GM12878 (cell line): ENCODE measurements at regions not wholly inside any gene's neighbourhood (a gene's known extent, or its start where the extent isn't known, plus 50 kb on each side); places are given as distances from the start of the nearest gene placed in this dataset.

Experiments
- ATAC-seq: fragments of 200-7000 bp; cut with Tn5 transposase; 3 replicates; pipeline ENCODE4 v1.9.1; 2020; ENCODE audit warnings: mild to moderate bottlenecking, moderate library complexity
- BruUV-seq: library from RNA; stranded (reverse); fragments of 400-500 nt; replicated peaks from 2 replicates; lab custom pipeline; 2021; lab: Mats Ljungman, UMichigan
- CTCF ChIA-PET: fragments of 300-600 bp; sonication (Branson Sonifier 250); formaldehyde crosslinking; extraction: SDS; loops from one replicate; lab custom pipeline; 2021; ENCODE audit warnings: inconsistent platforms; lab: Yijun Ruan, JAX
- POLR2A ChIA-PET: fragments of 350-600 bp; formaldehyde crosslinking; extraction: SDS; loops from one replicate; lab custom pipeline; 2021; ENCODE audit warnings: inconsistent platforms; lab: Charles Lee
- RAD21 ChIA-PET: fragments of 300-600 bp; sonication (Branson Sonifier 250); formaldehyde crosslinking; loops from one replicate; lab custom pipeline; 2023; ENCODE audit warnings: antibody characterized with exemption; ENCODE audit not compliant: unreplicated experiment; lab: Charles Lee
- SMC1A ChIA-PET: fragments of 300-600 bp; sonication (Branson Sonifier 250); formaldehyde crosslinking; loops from one replicate; lab custom pipeline; 2023; ENCODE audit not compliant: unreplicated experiment, uncharacterized antibody; lab: Charles Lee
- DNase-seq: peaks from one replicate; pipeline ENCODE4 v3.0.0-alpha.2; 2011; ENCODE audit warnings: low read depth, low spot score
- FAIRE-seq: peaks from 3 replicates; lab custom pipeline; 2011; peaks lifted over from hg19 to GRCh38; lab: Jason Lieb, UNC
- H2AFZ ChIP-seq: 2 replicates; pipeline ENCODE4 v1.6.0; 2011; ENCODE audit warnings: low read depth, low read length, control low read depth; ENCODE audit not compliant: control insufficient read depth
- H3K27ac ChIP-seq: 2 replicates; pipeline ENCODE4 v1.5.1; 2011; ENCODE audit warnings: control low read depth; ENCODE audit not compliant: control insufficient read depth, insufficient read depth
- H3K27me3 ChIP-seq, 2 experiments: replicated peaks in 1 of 2; 2 replicates each; pipeline versions ENCODE4 v1.6.0 to v1.6.1; 2011; ENCODE audit warnings: low read length in 1 of 2; ENCODE audit not compliant: control insufficient read depth in 2 of 2, insufficient read depth in 2 of 2
- H3K36me3 ChIP-seq, 2 experiments: 2 replicates each; pipeline ENCODE4 v1.5.1; 2011; ENCODE audit warnings: low read length in 1 of 2; ENCODE audit not compliant: control insufficient read depth in 2 of 2, insufficient read depth in 2 of 2
- H3K4me1 ChIP-seq: 2 replicates; pipeline ENCODE4 v1.6.1; 2011; ENCODE audit warnings: mild to moderate bottlenecking, low read length, moderate library complexity, mixed read lengths; ENCODE audit not compliant: control insufficient read depth, insufficient read depth
- H3K4me2 ChIP-seq: 2 replicates; pipeline ENCODE4 v1.6.0; 2011; ENCODE audit warnings: control low read depth; ENCODE audit not compliant: control insufficient read depth, insufficient read depth
- H3K4me3 ChIP-seq: fragments of 200-600 bp; sonication (generic); 2 replicates; pipeline ENCODE4 v1.5.1; 2016
- H3K79me2 ChIP-seq: 2 replicates; pipeline ENCODE4 v1.6.0; 2011; ENCODE audit warnings: low read length; ENCODE audit not compliant: control insufficient read depth, insufficient read depth
- H3K9ac ChIP-seq: 2 replicates; pipeline ENCODE4 v1.8.0; 2011; ENCODE audit warnings: low read length, control low read depth, mixed read lengths; ENCODE audit not compliant: control insufficient read depth, insufficient read depth
- H3K9me3 ChIP-seq: replicated peaks from 3 replicates; pipeline ENCODE4 v1.5.1; 2011; ENCODE audit warnings: mild to moderate bottlenecking, low read length; ENCODE audit not compliant: control insufficient read depth, insufficient read depth
- H4K20me1 ChIP-seq: 2 replicates; pipeline ENCODE4 v1.6.0; 2011; ENCODE audit not compliant: control insufficient read depth, insufficient read depth
- CBFB ChIP-seq: IDR thresholded peaks from 2 replicates; pipeline ENCODE4 v1.6.1; 2016; ENCODE audit warnings: antibody characterized with exemption, low read depth
- ESRRA ChIP-seq: IDR thresholded peaks from 2 replicates; pipeline ENCODE4 v1.6.1; 2012; ENCODE audit warnings: mild to moderate bottlenecking, low read length, improper control_type of control experiment
- GATAD2B ChIP-seq: fragments of 450-650 bp; conservative IDR thresholded peaks from 2 replicates; pipeline ENCODE4 v1.6.1; 2017; ENCODE audit warnings: low read depth, mild to moderate bottlenecking, moderate library complexity
- NFIC ChIP-seq: IDR thresholded peaks from 2 replicates; pipeline ENCODE4 v1.6.1; 2012; ENCODE audit warnings: low read depth, mild to moderate bottlenecking, inconsistent platforms, low read length, moderate library complexity
- NFYB ChIP-seq: IDR thresholded peaks from 2 replicates; pipeline ENCODE4 v1.6.1; 2011; ENCODE audit warnings: low read depth, mild to moderate bottlenecking, low read length, improper control_type of control experiment, moderate library complexity; ENCODE audit not compliant: insufficient read depth
- PAX5 ChIP-seq: IDR thresholded peaks from 2 replicates; pipeline ENCODE4 v1.6.1; 2011; ENCODE audit warnings: low read depth, low read length, borderline replicate concordance
- RAD21 ChIP-seq: IDR thresholded peaks from 2 replicates; pipeline ENCODE4 v1.6.1; 2011; ENCODE audit warnings: mild to moderate bottlenecking, low read depth, low read length, moderate library complexity; ENCODE audit not compliant: insufficient read depth
- SIX5 ChIP-seq: IDR thresholded peaks from 2 replicates; pipeline ENCODE4 v1.6.1; 2011; ENCODE audit warnings: mild to moderate bottlenecking, low read depth, low read length, moderate library complexity; ENCODE audit not compliant: severe bottlenecking
- SREBF2 ChIP-seq: IDR thresholded peaks from 2 replicates; pipeline ENCODE4 v1.6.1; 2012; ENCODE audit warnings: mild to moderate bottlenecking, low read length
- TAF1 ChIP-seq: IDR thresholded peaks from 2 replicates; pipeline ENCODE4 v1.6.1; 2011; ENCODE audit warnings: mild to moderate bottlenecking, low read depth, low read length, borderline replicate concordance
- TARDBP ChIP-seq: IDR thresholded peaks from 2 replicates; pipeline ENCODE4 v1.6.1; 2016; ENCODE audit warnings: borderline replicate concordance
- ZNF207 ChIP-seq: fragments of 450-650 bp; IDR thresholded peaks from 2 replicates; pipeline ENCODE4 v1.6.1; 2014; ENCODE audit warnings: antibody characterized with exemption, mild to moderate bottlenecking, borderline replicate concordance
- ZNF274 ChIP-seq: IDR thresholded peaks from one replicate; pipeline ENCODE4 v1.8.0; 2011; ENCODE audit not compliant: insufficient read length, insufficient read depth
- WGBS: methylation state at CpG from one replicate; pipeline ENCODE4 v1.1.6; 2016; ENCODE audit warnings: low lambda C conversion rate; ENCODE audit not compliant: insufficient replicate concordance, insufficient coverage; ENCODE audit errors: missing lambda C conversion rate; 5-methylcytosine and 5-hydroxymethylcytosine counted together
- in situ Hi-C: fragments of 300-500 bp; cut with MboI; formaldehyde crosslinking; loops from 9 replicates; pipeline ENCODE4 v1.14.3; 2018; ENCODE audit warnings: mixed read lengths
- intact Hi-C: fragments of 100-400 bp; cut with micrococcal nuclease; formaldehyde crosslinking; loops from one replicate; pipeline ENCODE4 v1.14.2; 2022; ENCODE audit not compliant: unreplicated experiment
- TF ChIP-seq, protein P1 (sequence below): fragments of 450-650 bp; IDR thresholded peaks from 2 replicates; pipeline ENCODE4 v1.6.1; 2017; ENCODE audit warnings: mild to moderate bottlenecking, moderate library complexity
- TF ChIP-seq, protein P2 (sequence below): IDR thresholded peaks from 2 replicates; pipeline ENCODE4 v1.6.1; 2011; ENCODE audit warnings: borderline replicate concordance, low read depth, mild to moderate bottlenecking, moderate library complexity, mixed read lengths, low read length; ENCODE audit not compliant: insufficient read depth; ENCODE audit errors: extremely low read length
- TF ChIP-seq, protein P3 (sequence below): IDR thresholded peaks from 2 replicates; pipeline ENCODE4 v1.6.1; 2011; ENCODE audit warnings: borderline replicate concordance, low read depth, mild to moderate bottlenecking, moderate library complexity, low read length; ENCODE audit not compliant: insufficient read depth, poor library complexity, severe bottlenecking

DNA sequence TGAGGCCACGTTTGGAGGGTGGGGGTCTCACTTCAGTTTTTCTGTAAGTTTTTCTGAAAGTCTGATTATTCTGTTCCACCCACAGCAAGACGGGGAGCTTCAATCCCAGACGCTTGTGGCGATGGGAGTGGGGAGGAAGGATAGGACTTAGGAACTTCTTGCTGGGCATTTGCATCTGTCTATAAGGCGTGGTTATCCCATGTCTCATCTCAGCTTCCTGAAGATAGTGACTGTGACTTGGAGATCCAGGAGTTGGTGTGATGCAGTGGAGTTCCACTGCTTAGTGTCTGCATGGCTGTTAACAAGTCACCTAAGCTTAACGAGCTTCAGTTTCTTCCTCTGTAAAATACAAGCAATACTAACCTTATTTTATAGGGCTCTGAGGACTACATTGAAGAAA is 58.9 kb upstream of the BARX2 start:
- no peaks in the 10 kb centered on the region for H3K9me3 ChIP-seq
- intact Hi-C loops (no loop called here), in situ Hi-C loops (no loop called here)
- H3K4me3 ChIP-seq = no peak overlapping the region
- ChIA-PET RAD21 (no interaction called here), CTCF (interaction anchor here (1.1 to 1.6 kb wide), 2 partner anchors 15 to 19 kb away, joined by 3 to 4 read pairs; no protein-coding TSS in a partner anchor), POLR2A (no interaction called here), SMC1A (interaction anchor here (1.0 kb wide), 1 partner anchor 15 kb away, joined by 4 read pairs; no protein-coding TSS in a partner anchor)
- no peak overlapping the region for H2AFZ ChIP-seq
- DNase-seq = no peak
- no peak overlapping the region for H3K4me2 ChIP-seq
- H3K4me1 ChIP-seq = no peaks in the 10 kb centered on the region
- FAIRE-seq = no peak
- no peak for ATAC-seq
- no peaks in the 10 kb centered on the region for H3K79me2 ChIP-seq
- H3K27ac ChIP-seq = no peak overlapping the region
- BruUV-seq = no TSS peak
- no peaks in the 10 kb centered on the region for H3K36me3 ChIP-seq
- no peaks in the 10 kb centered on the region for H4K20me1 ChIP-seq
- no peaks in the 10 kb centered on the region for H3K27me3 ChIP-seq
- H3K9ac ChIP-seq = no peak overlapping the region
- WGBS = 39% methylated on average over 6 of the region's 6 CpGs
- TF ChIP-seq ZNF207 (no peak), ZNF274 (no peak), SIX5 (no peak), NFIC (no peak), PAX5 (no peak), TARDBP (no peak), GATAD2B (no peak), CBFB (no peak), NFYB (no peak), TAF1 (no peak), SREBF2 (no peak), ESRRA (no peak), RAD21 (no peak)
- TF ChIP-seq, protein P1, sequence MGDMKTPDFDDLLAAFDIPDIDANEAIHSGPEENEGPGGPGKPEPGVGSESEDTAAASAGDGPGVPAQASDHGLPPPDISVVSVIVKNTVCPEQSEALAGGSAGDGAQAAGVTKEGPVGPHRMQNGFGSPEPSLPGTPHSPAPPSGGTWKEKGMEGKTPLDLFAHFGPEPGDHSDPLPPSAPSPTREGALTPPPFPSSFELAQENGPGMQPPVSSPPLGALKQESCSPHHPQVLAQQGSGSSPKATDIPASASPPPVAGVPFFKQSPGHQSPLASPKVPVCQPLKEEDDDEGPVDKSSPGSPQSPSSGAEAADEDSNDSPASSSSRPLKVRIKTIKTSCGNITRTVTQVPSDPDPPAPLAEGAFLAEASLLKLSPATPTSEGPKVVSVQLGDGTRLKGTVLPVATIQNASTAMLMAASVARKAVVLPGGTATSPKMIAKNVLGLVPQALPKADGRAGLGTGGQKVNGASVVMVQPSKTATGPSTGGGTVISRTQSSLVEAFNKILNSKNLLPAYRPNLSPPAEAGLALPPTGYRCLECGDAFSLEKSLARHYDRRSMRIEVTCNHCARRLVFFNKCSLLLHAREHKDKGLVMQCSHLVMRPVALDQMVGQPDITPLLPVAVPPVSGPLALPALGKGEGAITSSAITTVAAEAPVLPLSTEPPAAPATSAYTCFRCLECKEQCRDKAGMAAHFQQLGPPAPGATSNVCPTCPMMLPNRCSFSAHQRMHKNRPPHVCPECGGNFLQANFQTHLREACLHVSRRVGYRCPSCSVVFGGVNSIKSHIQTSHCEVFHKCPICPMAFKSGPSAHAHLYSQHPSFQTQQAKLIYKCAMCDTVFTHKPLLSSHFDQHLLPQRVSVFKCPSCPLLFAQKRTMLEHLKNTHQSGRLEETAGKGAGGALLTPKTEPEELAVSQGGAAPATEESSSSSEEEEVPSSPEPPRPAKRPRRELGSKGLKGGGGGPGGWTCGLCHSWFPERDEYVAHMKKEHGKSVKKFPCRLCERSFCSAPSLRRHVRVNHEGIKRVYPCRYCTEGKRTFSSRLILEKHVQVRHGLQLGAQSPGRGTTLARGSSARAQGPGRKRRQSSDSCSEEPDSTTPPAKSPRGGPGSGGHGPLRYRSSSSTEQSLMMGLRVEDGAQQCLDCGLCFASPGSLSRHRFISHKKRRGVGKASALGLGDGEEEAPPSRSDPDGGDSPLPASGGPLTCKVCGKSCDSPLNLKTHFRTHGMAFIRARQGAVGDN = no peak
- TF ChIP-seq, protein P2, sequence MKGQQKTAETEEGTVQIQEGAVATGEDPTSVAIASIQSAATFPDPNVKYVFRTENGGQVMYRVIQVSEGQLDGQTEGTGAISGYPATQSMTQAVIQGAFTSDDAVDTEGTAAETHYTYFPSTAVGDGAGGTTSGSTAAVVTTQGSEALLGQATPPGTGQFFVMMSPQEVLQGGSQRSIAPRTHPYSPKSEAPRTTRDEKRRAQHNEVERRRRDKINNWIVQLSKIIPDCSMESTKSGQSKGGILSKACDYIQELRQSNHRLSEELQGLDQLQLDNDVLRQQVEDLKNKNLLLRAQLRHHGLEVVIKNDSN = no peak
- TF ChIP-seq, protein P3, sequence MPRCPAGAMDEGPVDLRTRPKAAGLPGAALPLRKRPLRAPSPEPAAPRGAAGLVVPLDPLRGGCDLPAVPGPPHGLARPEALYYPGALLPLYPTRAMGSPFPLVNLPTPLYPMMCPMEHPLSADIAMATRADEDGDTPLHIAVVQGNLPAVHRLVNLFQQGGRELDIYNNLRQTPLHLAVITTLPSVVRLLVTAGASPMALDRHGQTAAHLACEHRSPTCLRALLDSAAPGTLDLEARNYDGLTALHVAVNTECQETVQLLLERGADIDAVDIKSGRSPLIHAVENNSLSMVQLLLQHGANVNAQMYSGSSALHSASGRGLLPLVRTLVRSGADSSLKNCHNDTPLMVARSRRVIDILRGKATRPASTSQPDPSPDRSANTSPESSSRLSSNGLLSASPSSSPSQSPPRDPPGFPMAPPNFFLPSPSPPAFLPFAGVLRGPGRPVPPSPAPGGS = no peak
